GM18511 (cell line): ENCODE measurements at regions not wholly inside any gene's neighbourhood (a gene's known extent, or its start where the extent isn't known, plus 50 kb on each side); places are given as distances from the start of the nearest gene placed in this dataset.

ENCODE experiments used
- ATAC-seq: cut with Tn5 transposase; IDR thresholded peaks from one replicate; pipeline ENCODE4 v1.9.1; 2021; ENCODE audit warnings: mild to moderate bottlenecking, moderate library complexity; ENCODE audit not compliant: unreplicated experiment

- ATAC-seq: no peak
These were observed 1179.0 kb upstream of the ACVR2A start for GRCh38 chr2:146665800-146666199.

GRCh38 chr2:146661473-146662096 is 1183.2 kb upstream of the ACVR2A start:
- ATAC-seq: no peak

- ATAC-seq: no peak
These were observed 1184.9 kb upstream of the ACVR2A start for GRCh38 chr2:146659976-146660375.

- no peak for ATAC-seq
These were observed 1192.5 kb upstream of the ACVR2A start for GRCh38 chr2:146652311-146652710.

- no peak for ATAC-seq
These were observed 1193.5 kb upstream of the ACVR2A start for GRCh38 chr2:146651361-146651760.

- ATAC-seq: no peak
These were observed 1202.8 kb upstream of the ACVR2A start for GRCh38 chr2:146642066-146642465.

GRCh38 chr2:146634230-146635097 is 1210.4 kb upstream of the ACVR2A start:
- no peak for ATAC-seq

- no peak for ATAC-seq
These were observed 1211.7 kb upstream of the ACVR2A start for GRCh38 chr2:146633159-146633558.

GRCh38 chr2:146632707-146633106 is 1212.1 kb upstream of the ACVR2A start:
- ATAC-seq: no peak

GRCh38 chr2:146624430-146625160 is 1220.2 kb upstream of the ACVR2A start:
- no peak for ATAC-seq

GRCh38 chr2:146623771-146624170 is 1221.1 kb upstream of the ACVR2A start:
- no peak for ATAC-seq

- no peak for ATAC-seq
These were observed 1223.2 kb upstream of the ACVR2A start for GRCh38 chr2:146621656-146622055.

GRCh38 chr2:146615778-146616177 is 1229.1 kb upstream of the ACVR2A start:
- ATAC-seq: no peak

- no peak for ATAC-seq
These were observed 1236.3 kb upstream of the ACVR2A start for GRCh38 chr2:146608490-146608889.

- no peak for ATAC-seq
These were observed 1240.3 kb upstream of the ACVR2A start for GRCh38 chr2:146604521-146604920.

GRCh38 chr2:146602856-146603255 is 1242.0 kb upstream of the ACVR2A start:
- no peak for ATAC-seq

- no peak for ATAC-seq
These were observed 1242.4 kb upstream of the ACVR2A start for GRCh38 chr2:146602383-146602782.

GRCh38 chr2:146598791-146599190 is 1246.0 kb upstream of the ACVR2A start:
- ATAC-seq: no peak

GRCh38 chr2:146597291-146597690 is 1247.5 kb upstream of the ACVR2A start:
- no peak for ATAC-seq

- ATAC-seq: no peak
These were observed 1252.9 kb upstream of the ACVR2A start for GRCh38 chr2:146591908-146592307.

- ATAC-seq: no peak
These were observed 1257.5 kb upstream of the ACVR2A start for GRCh38 chr2:146587291-146587713.

GRCh38 chr2:146584316-146584715 is 1260.5 kb upstream of the ACVR2A start:
- no peak for ATAC-seq
